Embryonic facial prominence (tissue), 1 donor: ENCODE measurements at regions not wholly inside any gene's neighbourhood (a gene's known extent, or its start where the extent isn't known, plus 50 kb on each side); places are given as distances from the start of the nearest gene placed in this dataset.
"Not testable (repeated sequence)": the region's sequence is repeated elsewhere in the genome, so short reads cannot be mapped to it uniquely, and the experiment has no call there.

ENCODE experiments used
- DNase-seq: peaks from one replicate; pipeline ENCODE4 v3.0.0-alpha.2; 2016; ENCODE audit errors: extremely low spot score

- no peak for DNase-seq
These were observed 90.0 kb downstream of the IGLL5 start for GRCh38 chr22:22977479-22978200.

- no peak for DNase-seq
These were observed 91.0 kb downstream of the IGLL5 start for GRCh38 chr22:22978637-22979036.

- DNase-seq = no peak
These were observed 91.1 kb upstream of the GNAZ start for GRCh38 chr22:22979121-22979724.

GRCh38 chr22:22979954-22980353 lies 90.4 kb upstream of the GNAZ start:
- DNase-seq = no peak

GRCh38 chr22:22981670-22982571 lies 88.4 kb upstream of the GNAZ start:
- no peak for DNase-seq

- no peak for DNase-seq
These were observed 87.7 kb upstream of the GNAZ start for GRCh38 chr22:22982616-22983015.

- DNase-seq = no peak
These were observed 87.2 kb upstream of the GNAZ start for GRCh38 chr22:22983123-22983522.

GRCh38 chr22:22983816-22984215 lies 86.5 kb upstream of the GNAZ start:
- no peak for DNase-seq

GRCh38 chr22:22984967-22985366 lies 85.4 kb upstream of the GNAZ start:
- DNase-seq = no peak

GRCh38 chr22:22986008-22986407 lies 84.3 kb upstream of the GNAZ start:
- DNase-seq = no peak

GRCh38 chr22:22986640-22987039 lies 83.7 kb upstream of the GNAZ start:
- DNase-seq = no peak

GRCh38 chr22:22988150-22988549 lies 82.2 kb upstream of the GNAZ start:
- DNase-seq = no peak

- no peak for DNase-seq
These were observed 81.5 kb upstream of the GNAZ start for GRCh38 chr22:22988785-22989184.

- no peak for DNase-seq
These were observed 80.5 kb upstream of the GNAZ start for GRCh38 chr22:22989856-22990255.

GRCh38 chr22:22990711-22991505 lies 79.4 kb upstream of the GNAZ start:
- not testable (repeated sequence) for DNase-seq

GRCh38 chr22:22992474-22992873 lies 77.8 kb upstream of the GNAZ start:
- no peak for DNase-seq

- DNase-seq = no peak
These were observed 77.1 kb upstream of the GNAZ start for GRCh38 chr22:22993184-22993583.

GRCh38 chr22:22995166-22995565 lies 75.2 kb upstream of the GNAZ start:
- no peak for DNase-seq

GRCh38 chr22:22996511-22997261 lies 73.6 kb upstream of the GNAZ start:
- DNase-seq = no peak

GRCh38 chr22:22997262-22997898 lies 72.9 kb upstream of the GNAZ start:
- no peak for DNase-seq

- no peak for DNase-seq
These were observed 72.3 kb upstream of the GNAZ start for GRCh38 chr22:22997988-22998387.
